K562 (cell line): ENCODE measurements at regions not wholly inside any gene's neighbourhood (a gene's known extent, or its start where the extent isn't known, plus 50 kb on each side); places are given as distances from the start of the nearest gene placed in this dataset.
A peak's percentile ranks its signal among the peaks of the same experiment; 100 is the strongest.

ENCODE experiments used
- ATAC-seq: fragments of 200-7000 bp; cut with Tn5 transposase; 3 replicates; pipeline ENCODE4 v1.9.1; 2020; ENCODE audit warnings: moderate library complexity
- BruUV-seq: library from RNA; stranded (reverse); fragments of 400-500 nt; replicated peaks from 2 replicates; lab custom pipeline; 2021; lab: Mats Ljungman, UMichigan
- CTCF ChIA-PET: fragments of 300-600 bp; formaldehyde crosslinking; extraction: SDS; loops from one replicate; lab custom pipeline; 2021; ENCODE audit warnings: low intra/inter-chr PET ratio; lab: Yijun Ruan, JAX
- POLR2A ChIA-PET: fragments of 300-600, 350-650 bp; sonication (Branson Sonifier 250); formaldehyde crosslinking; extraction: SDS; loops from one replicate; lab custom pipeline; 2021; ENCODE audit warnings: antibody characterized with exemption, inconsistent platforms; lab: Yijun Ruan, JAX
- DNase-seq, 4 experiments: peaks; one replicate each; pipeline versions ENCODE4 v3.0.0 to v3.0.0-alpha.2; 2011 to 2018; ENCODE audit warnings: low spot score in 3 of 4, mixed read lengths in 3 of 4; ENCODE audit errors: extremely low read depth in 1 of 4
- FAIRE-seq: peaks from 2 replicates; lab custom pipeline; 2011; peaks lifted over from hg19 to GRCh38; lab: Jason Lieb, UNC
- H2AFZ ChIP-seq: 2 replicates; pipeline ENCODE4 v1.6.0; 2011; ENCODE audit warnings: low read depth, low read length, control low read depth, inconsistent platforms
- H3K27ac ChIP-seq: fragments of 200-600 bp; 3 replicates; pipeline ENCODE4 v1.8.0; 2011; ENCODE audit warnings: low read depth, mild to moderate bottlenecking, control low read depth, inconsistent platforms, low read length, moderate library complexity, mixed read lengths; ENCODE audit errors: extremely low read depth
- H3K27me3 ChIP-seq, 2 experiments: fragments of 300-600 bp in 1 of 2; 2 replicates in 1 of 2; 3 replicates in 1 of 2; pipeline versions ENCODE4 v1.6.0 to v1.8.0; 2011; ENCODE audit warnings: inconsistent platforms in 2 of 2, low read length in 2 of 2, mild to moderate bottlenecking in 1 of 2, mixed read lengths in 1 of 2, moderate library complexity in 1 of 2; ENCODE audit not compliant: control insufficient read depth in 2 of 2, insufficient read depth in 2 of 2
- H3K36me3 ChIP-seq: fragments of 300-600 bp; 3 replicates; pipeline ENCODE4 v1.8.0; 2011; ENCODE audit warnings: mild to moderate bottlenecking, low read length, inconsistent platforms; ENCODE audit not compliant: control insufficient read depth, insufficient read depth
- H3K4me1 ChIP-seq, 2 experiments: fragments of 200-600 bp in 1 of 2; replicated peaks in 1 of 2; 2 replicates in 1 of 2; 3 replicates in 1 of 2; pipeline versions ENCODE4 v1.5.1 to v1.8.0; 2011; ENCODE audit warnings: inconsistent platforms in 2 of 2, low read length in 2 of 2, mild to moderate bottlenecking in 1 of 2, mixed read lengths in 1 of 2, moderate library complexity in 1 of 2; ENCODE audit not compliant: control insufficient read depth in 2 of 2, insufficient read depth in 2 of 2
- H3K4me2 ChIP-seq: 2 replicates; pipeline ENCODE4 v1.6.1; 2011; ENCODE audit warnings: low read length, control low read depth, inconsistent platforms, mixed read lengths; ENCODE audit not compliant: insufficient read depth
- H3K4me3 ChIP-seq: fragments of 200-600 bp; sonication (generic), shearing (Covaris generic); 2 replicates; pipeline ENCODE4 v1.5.1; 2016; ENCODE audit warnings: control low read depth, inconsistent platforms
- H3K79me2 ChIP-seq: fragments of 200-600 bp; 3 replicates; pipeline ENCODE4 v1.8.0; 2011; ENCODE audit warnings: low read length, inconsistent platforms; ENCODE audit not compliant: control insufficient read depth, insufficient read depth
- H3K9ac ChIP-seq, 2 experiments: 2 replicates each; pipeline versions ENCODE4 v1.6.0 to v1.6.1; 2011; ENCODE audit warnings: low read depth in 2 of 2, low read length in 2 of 2, control low read depth in 1 of 2, inconsistent platforms in 1 of 2, mild to moderate bottlenecking in 1 of 2, mixed read lengths in 1 of 2; ENCODE audit not compliant: insufficient read depth in 1 of 2
- H3K9me1 ChIP-seq: one replicate; pipeline ENCODE4 v1.6.0; 2011; ENCODE audit warnings: inconsistent platforms, mild to moderate bottlenecking, low read length, moderate library complexity; ENCODE audit not compliant: control insufficient read depth, insufficient read depth
- H3K9me3 ChIP-seq: replicated peaks from 2 replicates; pipeline ENCODE4 v1.5.1; 2011; ENCODE audit warnings: low read depth, low read length, inconsistent platforms; ENCODE audit not compliant: control insufficient read depth, insufficient read depth
- H4K20me1 ChIP-seq: replicated peaks from 2 replicates; pipeline ENCODE4 v1.6.1; 2011; ENCODE audit warnings: low read length, inconsistent platforms, mixed read lengths; ENCODE audit not compliant: control insufficient read depth, insufficient read depth
- SRSF1 ChIP-seq: fragments of 200-400 bp; formaldehyde crosslinking; IDR thresholded peaks from 2 replicates; pipeline ENCODE4 v1.6.1; 2017; ENCODE audit warnings: mild to moderate bottlenecking, low read depth, low read length, moderate library complexity
- SRSF9 ChIP-seq: fragments of 200-400 bp; formaldehyde crosslinking; IDR thresholded peaks from 2 replicates; pipeline ENCODE4 v1.6.1; 2017; ENCODE audit warnings: low read depth, low read length, borderline replicate concordance
- ZKSCAN1 ChIP-seq: fragments of 150-350 bp; IDR thresholded peaks from 2 replicates; pipeline ENCODE4 v1.6.1; 2016; ENCODE audit warnings: low read depth, low read length
- ZNF324 ChIP-seq: fragments of 250-450 bp; sonication (Bioruptor Pico); IDR thresholded peaks from 2 replicates; pipeline ENCODE4 v1.4.0; 2020; ENCODE audit warnings: mild to moderate bottlenecking
- ZNF561 ChIP-seq: fragments of 450-650 bp; formaldehyde crosslinking; conservative IDR thresholded peaks from 2 replicates; pipeline ENCODE4 v1.4.0; 2020; ENCODE audit warnings: mild to moderate bottlenecking, moderate library complexity
- WGBS: fragments of 100-300 bp; shearing (Covaris generic); methylation state at CpG from one replicate; pipeline ENCODE4 v1.1.6; 2016; ENCODE audit warnings: low coverage, mixed read lengths; ENCODE audit not compliant: insufficient coverage; ENCODE audit errors: missing lambda C conversion rate; 5-methylcytosine and 5-hydroxymethylcytosine counted together
- in situ Hi-C: fragments of 300-500 bp; cut with MboI; formaldehyde crosslinking; loops from 4 replicates; pipeline ENCODE4 v1.15.0; 2018; ENCODE audit warnings: inconsistent platforms, mixed read lengths
- intact Hi-C: fragments of 100-400 bp; cut with micrococcal nuclease; formaldehyde crosslinking; loops from 2 replicates; pipeline ENCODE4 v1.14.2; 2022

DNA sequence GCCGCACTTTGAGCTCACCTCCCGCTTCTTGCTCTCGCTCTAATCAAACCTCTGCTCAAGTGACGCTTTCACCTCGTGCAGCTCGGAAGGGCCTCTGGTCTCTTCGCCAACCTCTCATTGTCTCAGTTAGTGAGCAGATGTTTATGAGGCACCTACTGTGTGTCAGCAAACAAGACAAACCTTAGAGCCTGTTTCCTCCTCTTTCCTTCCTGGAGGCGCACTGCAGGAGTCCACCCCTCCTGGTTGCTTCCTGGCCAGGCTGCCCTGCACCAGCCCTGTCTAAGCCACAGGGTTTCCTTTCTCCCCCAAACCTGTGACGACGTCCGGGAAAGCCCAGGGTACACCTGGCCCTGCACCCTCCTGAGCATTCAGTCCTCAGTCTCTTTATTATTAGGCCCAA is 84.2 kb downstream of the PHETA1 start:
- H3K27me3 ChIP-seq, result peaks cover 23 to 67% of the 10 kb centered on the region in 2 experiments
- 0 out of 5 replicates have a peak, but pooled peaks cover 0 to 3% of the 10 kb centered on the region in 2 experiments for H3K4me1 ChIP-seq
- ATAC-seq (no peak), DNase-seq (no peak), FAIRE-seq (no peak)
- H3K9ac ChIP-seq, result no peak overlapping the region
- no peak overlapping the region for H3K4me2 ChIP-seq
- no peaks in the 10 kb centered on the region for H3K36me3 ChIP-seq
- H4K20me1 ChIP-seq, result no peaks in the 10 kb centered on the region
- no peak overlapping the region for H2AFZ ChIP-seq
- H3K9me1 ChIP-seq, result no peaks in the 10 kb centered on the region
- no peak overlapping the region for H3K27ac ChIP-seq
- WGBS, result 0% methylated on average over 10 of the region's 11 CpGs
- H3K4me3 ChIP-seq, result no peak overlapping the region
- CTCF ChIA-PET, result no interaction called here
- no TSS peak for BruUV-seq
- no peaks in the 10 kb centered on the region for H3K79me2 ChIP-seq
- TF ChIP-seq ZNF324 (no peak), ZKSCAN1 (0 out of 2 replicates have a peak, but pooled peaks have one; percentile 50)
- POLR2A ChIA-PET, result interaction anchor here (1.0 kb wide), 1 partner anchor 12 kb away, joined by 3 read pairs; no protein-coding TSS in a partner anchor
- peaks cover 3% of the 10 kb centered on the region; the same call in 1 of the 2 replicates for H3K9me3 ChIP-seq
- intact Hi-C loops (no loop called here), in situ Hi-C loops (no loop called here)

- H3K79me2 ChIP-seq, result no peaks in the 10 kb centered on the region
- no peak overlapping the region for H2AFZ ChIP-seq
- ATAC-seq (no peak), FAIRE-seq (no peak), DNase-seq (no peak)
- peaks cover 23 to 64% of the 10 kb centered on the region in 2 experiments for H3K27me3 ChIP-seq
- TF ChIP-seq SRSF9, result no peak
- no peak for TF ChIP-seq ZNF561 (CRISPR knock-in tag)
- no peak for TF ChIP-seq SRSF1
- no peak overlapping the region for H3K4me2 ChIP-seq
- ChIA-PET CTCF (no interaction called here), POLR2A (no interaction called here)
- H3K36me3 ChIP-seq, result no peaks in the 10 kb centered on the region
- in situ Hi-C loops (no loop called here), intact Hi-C loops (no loop called here)
- no peak overlapping the region for H3K4me3 ChIP-seq
- 0% methylated on average over 4 of the region's 5 CpGs for WGBS
- no peaks in the 10 kb centered on the region for H4K20me1 ChIP-seq
- H3K4me1 ChIP-seq, result 0 out of 5 replicates have a peak, but pooled peaks cover 0 to 3% of the 10 kb centered on the region in 2 experiments
- no TSS peak for BruUV-seq
- H3K9me1 ChIP-seq, result no peaks in the 10 kb centered on the region
- no peak overlapping the region for H3K9ac ChIP-seq
- no peak overlapping the region for H3K27ac ChIP-seq
- peaks cover 3% of the 10 kb centered on the region; the same call in 1 of the 2 replicates for H3K9me3 ChIP-seq
Measured at GRCh38 chr12:111283966-111284365, 84.9 kb downstream of the PHETA1 start.
